ENCODE measurements at regions not wholly inside any gene's neighbourhood (a gene's known extent, or its start where the extent isn't known, plus 50 kb on each side); places are given as distances from the start of the nearest gene placed in this dataset.

GRCh38 chr20:52361650-52362049, 170.1 kb upstream of the ZFP64 start:
- intact Hi-C loops (cut with micrococcal nuclease), result no loop called here
- H4K20me1 ChIP-seq (ENCODE audit: control insufficient read depth, insufficient read depth, low read length, poor library complexity, severe bottlenecking), result no peaks in the 10 kb centered on the region
- H3K4me3 Mint-ChIP-seq, result no peak overlapping the region
- WGBS (ENCODE audit: insufficient coverage), result 90% methylated on average over 2 of the region's 3 CpGs
- no peak for TF ChIP-seq EZH2 (IDR thresholded peaks at IDR 0.05; ENCODE audit: borderline replicate concordance, insufficient read depth, low read depth, low read length, poor library complexity, severe bottlenecking)
- no peak for TF ChIP-seq CTCF (IDR thresholded peaks at IDR 0.05)
- H3K4me2 ChIP-seq (replicated peaks; ENCODE audit: low read depth, low read length, poor library complexity, severe bottlenecking), result no peak overlapping the region
- no peaks in the 10 kb centered on the region for H3K9me3 ChIP-seq (ENCODE audit: control extremely low read depth in 1 of 3, control insufficient read depth in 2 of 3, insufficient read depth in 1 of 3, low read length in 2 of 3)
- ATAC-seq (ENCODE audit: low read depth) (no peak), DNase-seq (no peak)
- ChIA-PET CTCF (no interaction called here), POLR2A (no interaction called here)
- H3K4me1 Mint-ChIP-seq, result no peaks in the 10 kb centered on the region
- no peaks in the 10 kb centered on the region for H3K79me2 ChIP-seq (ENCODE audit: control insufficient read depth, insufficient read depth, low read length)
- H3K27me3 ChIP-seq (replicated peaks in 1 of 4; ENCODE audit: control extremely low read depth in 1 of 4, control insufficient read depth in 3 of 4, insufficient read depth in 4 of 4, low read length in 3 of 4), result no peaks in the 10 kb centered on the region
- H3K27ac ChIP-seq (ENCODE audit: low read length in 2 of 2), result no peak overlapping the region
- H3K27me3 Mint-ChIP-seq, result peaks cover 46% of the 10 kb centered on the region
- no peak overlapping the region for H3K4me3 ChIP-seq (ENCODE audit: control extremely low read depth in 1 of 5, extremely low read depth in 1 of 5, insufficient read depth in 1 of 5, low read depth in 2 of 5, low read length in 4 of 5)
- no peaks in the 10 kb centered on the region for H3K9me3 Mint-ChIP-seq (ENCODE audit: insufficient read depth)
- H3K27ac Mint-ChIP-seq, result no peak overlapping the region
- H3K4me1 ChIP-seq (ENCODE audit: control insufficient read depth in 2 of 2, insufficient read depth in 2 of 2, low read length in 2 of 2), result no peaks in the 10 kb centered on the region
- H2AFZ ChIP-seq (ENCODE audit: insufficient read depth, low read depth, low read length, poor library complexity, severe bottlenecking), result no peak overlapping the region
- H3K36me3 ChIP-seq (replicated peaks in 1 of 2; ENCODE audit: control extremely low read depth in 1 of 2, control insufficient read depth in 1 of 2, extremely low read depth in 1 of 2, insufficient read depth in 2 of 2, low read length in 1 of 2), result no peaks in the 10 kb centered on the region
- no peak overlapping the region for H3K9ac ChIP-seq (ENCODE audit: low read length)

GRCh38 chr20:52349806-52350205, 158.2 kb upstream of the ZFP64 start:
- Histone ChIP-seq H3K79me2 (ENCODE audit: control insufficient read depth, insufficient read depth, low read length) (no peaks in the 10 kb centered on the region), H3K4me2 (replicated peaks; ENCODE audit: low read depth, low read length, poor library complexity, severe bottlenecking) (no peak overlapping the region), H3K27me3 (replicated peaks in 1 of 4; ENCODE audit: control extremely low read depth in 1 of 4, control insufficient read depth in 3 of 4, insufficient read depth in 4 of 4, low read length in 3 of 4) (no peaks in the 10 kb centered on the region), H2AFZ (ENCODE audit: insufficient read depth, low read depth, low read length, poor library complexity, severe bottlenecking) (no peak overlapping the region), H3K4me3 (ENCODE audit: control extremely low read depth in 1 of 5, extremely low read depth in 1 of 5, insufficient read depth in 1 of 5, low read depth in 2 of 5, low read length in 4 of 5) (no peak overlapping the region), H3K27ac (ENCODE audit: low read length in 2 of 2) (no peak overlapping the region), H3K9me3 (ENCODE audit: control extremely low read depth in 1 of 3, control insufficient read depth in 2 of 3, insufficient read depth in 1 of 3, low read length in 2 of 3) (no peaks in the 10 kb centered on the region), H3K9ac (ENCODE audit: low read length) (no peak overlapping the region), H3K36me3 (replicated peaks in 1 of 2; ENCODE audit: control extremely low read depth in 1 of 2, control insufficient read depth in 1 of 2, extremely low read depth in 1 of 2, insufficient read depth in 2 of 2, low read length in 1 of 2) (no peaks in the 10 kb centered on the region), H3K4me1 (ENCODE audit: control insufficient read depth in 2 of 2, insufficient read depth in 2 of 2, low read length in 2 of 2) (no peaks in the 10 kb centered on the region), H4K20me1 (ENCODE audit: control insufficient read depth, insufficient read depth, low read length, poor library complexity, severe bottlenecking) (no peaks in the 10 kb centered on the region)
- Mint-ChIP-seq H3K27me3 (peaks cover 2% of the 10 kb centered on the region), H3K4me3 (no peak overlapping the region), H3K9me3 (ENCODE audit: insufficient read depth) (peaks cover 2% of the 10 kb centered on the region), H3K4me1 (no peaks in the 10 kb centered on the region), H3K27ac (no peak overlapping the region)
- WGBS (ENCODE audit: insufficient coverage), result 85% methylated on average over 3 of the region's 3 CpGs
- TF ChIP-seq CTCF (IDR thresholded peaks at IDR 0.05), result no peak
- TF ChIP-seq EZH2 (IDR thresholded peaks at IDR 0.05; ENCODE audit: borderline replicate concordance, insufficient read depth, low read depth, low read length, poor library complexity, severe bottlenecking), result no peak
- DNase-seq, result no peak
- ChIA-PET CTCF (no interaction called here), POLR2A (no interaction called here)
- intact Hi-C loops (cut with micrococcal nuclease), result no loop called here
- ATAC-seq (ENCODE audit: low read depth), result no peak
